GM12865 (cell line): ENCODE measurements at regions not wholly inside any gene's neighbourhood (a gene's known extent, or its start where the extent isn't known, plus 50 kb on each side); places are given as distances from the start of the nearest gene placed in this dataset.
"Not testable (repeated sequence)": the region's sequence is repeated elsewhere in the genome, so short reads cannot be mapped to it uniquely, and the experiment has no call there.

Source experiments
- DNase-seq: peaks from one replicate; pipeline ENCODE4 v3.0.0; 2010; ENCODE audit warnings: low read depth
- H3K4me3 ChIP-seq: 2 replicates; pipeline ENCODE4 v1.5.1; 2011; ENCODE audit warnings: mild to moderate bottlenecking, low read depth, low read length, control low read depth
- CTCF ChIP-seq: IDR thresholded peaks from 2 replicates; pipeline ENCODE4 v1.5.1; 2011; ENCODE audit warnings: low read length, control low read depth, low read depth, inconsistent platforms; ENCODE audit not compliant: insufficient read depth; ENCODE audit errors: missing control alignments

GRCh38 chr12:127494961-127495915 lies 771.7 kb upstream of the TMEM132C start:
- no peak overlapping the region for H3K4me3 ChIP-seq

GRCh38 chr12:127496255-127496654 lies 770.7 kb upstream of the TMEM132C start:
- no peak for TF ChIP-seq CTCF
- no peak for DNase-seq
- no peak overlapping the region for H3K4me3 ChIP-seq

More at GRCh38 chr12:127494961-127495915, 771.7 kb upstream of the TMEM132C start:
- no peak for TF ChIP-seq CTCF
- DNase-seq: no peak

GRCh38 chr12:127500512-127501035 lies 766.4 kb upstream of the TMEM132C start:
- DNase-seq: no peak
- no peak for TF ChIP-seq CTCF
- no peak overlapping the region for H3K4me3 ChIP-seq

GRCh38 chr12:127501916-127502315 lies 765.1 kb upstream of the TMEM132C start:
- H3K4me3 ChIP-seq: no peak overlapping the region
- no peak for DNase-seq
- no peak for TF ChIP-seq CTCF

GRCh38 chr12:127503246-127503645 lies 763.7 kb upstream of the TMEM132C start:
- no peak for DNase-seq
- TF ChIP-seq CTCF: no peak

GRCh38 chr12:127503996-127504395 lies 763.0 kb upstream of the TMEM132C start:
- H3K4me3 ChIP-seq, DNase-seq: not testable (repeated sequence)

More at GRCh38 chr12:127503246-127503645, 763.7 kb upstream of the TMEM132C start:
- H3K4me3 ChIP-seq: no peak overlapping the region

GRCh38 chr12:127504874-127505273 lies 762.1 kb upstream of the TMEM132C start:
- no peak overlapping the region for H3K4me3 ChIP-seq
- no peak for DNase-seq
- TF ChIP-seq CTCF: no peak
